Tibial nerve (tissue), 4 donors: ENCODE measurements at regions not wholly inside any gene's neighbourhood (a gene's known extent, or its start where the extent isn't known, plus 50 kb on each side); places are given as distances from the start of the nearest gene placed in this dataset.

ENCODE experiments used
- DNase-seq, 2 donors: peaks; one replicate each; pipeline ENCODE4 v3.0.0-alpha.2; 2019; ENCODE audit warnings: low spot score in 2 of 2
- H3K27ac ChIP-seq, 4 donors: fragments of 200-600 bp; sonication (generic) in 3 of 4; one replicate each; pipeline ENCODE4 v1.5.1; 2017 to 2019; ENCODE audit warnings: mild to moderate bottlenecking in 1 of 4
- H3K27me3 ChIP-seq, 2 donors: fragments of 200-600 bp; sonication (generic) in 1 of 2; one replicate each; pipeline versions ENCODE4 v1.5.1 to v1.6.0; 2017 to 2019
- H3K36me3 ChIP-seq, 3 donors: fragments of 200-600 bp; sonication (generic); one replicate each; pipeline ENCODE4 v1.5.1; 2018 to 2019
- H3K4me1 ChIP-seq, 4 donors: fragments of 200-600 bp; sonication (generic) in 3 of 4; one replicate each; pipeline ENCODE4 v1.5.1; 2017 to 2019
- H3K4me3 ChIP-seq, 4 donors: fragments of 200-600 bp; sonication (generic) in 3 of 4; one replicate each; pipeline ENCODE4 v1.5.1; 2017 to 2019; ENCODE audit warnings: mild to moderate bottlenecking in 1 of 4, moderate library complexity in 1 of 4
- H3K9me3 ChIP-seq, 4 donors: fragments of 200-600 bp; sonication (generic) in 3 of 4; one replicate each; pipeline ENCODE4 v1.5.1; 2017 to 2019
- CTCF ChIP-seq, 5 experiments: fragments of 200-600 bp in 3 of 5; fragments of 450-650 bp in 2 of 5; sonication (generic) in 3 of 5; IDR thresholded peaks; one replicate each; pipeline ENCODE4 v1.5.1; 2016 to 2019; ENCODE audit warnings: antibody characterized with exemption in 5 of 5, mild to moderate bottlenecking in 3 of 5, moderate library complexity in 2 of 5
- EP300 ChIP-seq, 2 donors: sonication (generic); formaldehyde crosslinking; IDR thresholded peaks; one replicate each; pipeline ENCODE4 v1.6.1; 2017; ENCODE audit warnings: antibody characterized with exemption in 2 of 2, mild to moderate bottlenecking in 1 of 2
- POLR2A ChIP-seq, 2 donors: fragments of 450-650 bp; IDR thresholded peaks; one replicate each; pipeline ENCODE4 v1.6.1; 2017; ENCODE audit warnings: antibody characterized with exemption in 2 of 2, mild to moderate bottlenecking in 2 of 2, moderate library complexity in 2 of 2
- WGBS, 2 donors: methylation state at CpG; one replicate each; pipeline ENCODE4 v1.1.5; 2018; 5-methylcytosine and 5-hydroxymethylcytosine counted together

GRCh38 chr5:158618256-158618655 lies 481.5 kb downstream of the EBF1 start:
- no peaks in the 10 kb centered on the region for H3K36me3 ChIP-seq
- TF ChIP-seq EP300 (IDR thresholded peaks at IDR 0.05) (no peak), CTCF (IDR thresholded peaks at IDR 0.05) (no peak), POLR2A (IDR thresholded peaks at IDR 0.05) (no peak)
- H3K4me1 ChIP-seq = peaks cover 0 to 12% (median 0%) of the 10 kb centered on the region in 4 donors
- DNase-seq = no peak
- H3K9me3 ChIP-seq = no peaks in the 10 kb centered on the region
- no peak overlapping the region for H3K4me3 ChIP-seq
- no peaks in the 10 kb centered on the region for H3K27me3 ChIP-seq
- no peak overlapping the region for H3K27ac ChIP-seq
- WGBS, 2 donors = 65% methylated on average over 2 of the region's 2 CpGs

- TF ChIP-seq POLR2A (IDR thresholded peaks at IDR 0.05) = no peak
- TF ChIP-seq CTCF (IDR thresholded peaks at IDR 0.05) = no peak
- TF ChIP-seq EP300 (IDR thresholded peaks at IDR 0.05) = no peak
- Histone ChIP-seq H3K9me3 (no peaks in the 10 kb centered on the region), H3K36me3 (no peaks in the 10 kb centered on the region), H3K4me1 (peaks cover 0 to 12% (median 0%) of the 10 kb centered on the region in 4 donors), H3K27ac (no peak overlapping the region), H3K27me3 (no peaks in the 10 kb centered on the region), H3K4me3 (no peak overlapping the region)
- no peak for DNase-seq
These were observed 483.0 kb downstream of the EBF1 start for GRCh38 chr5:158616707-158617106.

- H3K4me1 ChIP-seq = peaks cover 0 to 12% (median 0%) of the 10 kb centered on the region in 4 donors
- H3K9me3 ChIP-seq = no peaks in the 10 kb centered on the region
- WGBS, 2 donors = 67 to 72% methylated on average over 2 of the region's 2 CpGs
- no peak for TF ChIP-seq EP300 (IDR thresholded peaks at IDR 0.05)
- TF ChIP-seq CTCF (IDR thresholded peaks at IDR 0.05) = no peak
- TF ChIP-seq POLR2A (IDR thresholded peaks at IDR 0.05) = no peak
- H3K27me3 ChIP-seq = no peaks in the 10 kb centered on the region
- H3K4me3 ChIP-seq = no peak overlapping the region
- H3K27ac ChIP-seq = no peak overlapping the region
- no peaks in the 10 kb centered on the region for H3K36me3 ChIP-seq
- DNase-seq = no peak
These were observed 484.8 kb downstream of the EBF1 start for GRCh38 chr5:158614951-158615350.

- no peaks in the 10 kb centered on the region for H3K4me1 ChIP-seq
- H3K27ac ChIP-seq = no peak overlapping the region
- H3K9me3 ChIP-seq = no peaks in the 10 kb centered on the region
- H3K4me3 ChIP-seq = no peak overlapping the region
- TF ChIP-seq CTCF (IDR thresholded peaks at IDR 0.05) (no peak), POLR2A (IDR thresholded peaks at IDR 0.05) (no peak), EP300 (IDR thresholded peaks at IDR 0.05) (no peak)
- H3K27me3 ChIP-seq = no peaks in the 10 kb centered on the region
- WGBS, 2 donors = 73 to 75% methylated on average over 4 of the region's 4 CpGs
- no peak for DNase-seq
- H3K36me3 ChIP-seq = no peaks in the 10 kb centered on the region
These were observed 488.1 kb downstream of the EBF1 start for GRCh38 chr5:158611581-158611980.

- 90 to 93% methylated on average over 2 of the region's 2 CpGs for WGBS, 2 donors
- no peak for TF ChIP-seq EP300 (IDR thresholded peaks at IDR 0.05)
- no peak for TF ChIP-seq POLR2A (IDR thresholded peaks at IDR 0.05)
- Histone ChIP-seq H3K36me3 (no peaks in the 10 kb centered on the region), H3K9me3 (no peaks in the 10 kb centered on the region), H3K27ac (no peak overlapping the region), H3K4me3 (no peak overlapping the region), H3K4me1 (no peaks in the 10 kb centered on the region), H3K27me3 (no peaks in the 10 kb centered on the region)
- no peak for DNase-seq
These were observed 489.7 kb downstream of the EBF1 start for GRCh38 chr5:158610051-158610415.
